GM12878 (cell line): ENCODE measurements at regions not wholly inside any gene's neighbourhood (a gene's known extent, or its start where the extent isn't known, plus 50 kb on each side); places are given as distances from the start of the nearest gene placed in this dataset.

ENCODE experiments used
- ATAC-seq: fragments of 200-7000 bp; cut with Tn5 transposase; 3 replicates; pipeline ENCODE4 v1.9.1; 2020; ENCODE audit warnings: mild to moderate bottlenecking, moderate library complexity
- BruUV-seq: library from RNA; stranded (reverse); fragments of 400-500 nt; replicated peaks from 2 replicates; lab custom pipeline; 2021; lab: Mats Ljungman, UMichigan
- CTCF ChIA-PET: fragments of 300-600 bp; sonication (Branson Sonifier 250); formaldehyde crosslinking; extraction: SDS; loops from one replicate; lab custom pipeline; 2021; ENCODE audit warnings: inconsistent platforms; lab: Yijun Ruan, JAX
- POLR2A ChIA-PET: fragments of 350-600 bp; formaldehyde crosslinking; extraction: SDS; loops from one replicate; lab custom pipeline; 2021; ENCODE audit warnings: inconsistent platforms; lab: Charles Lee
- RAD21 ChIA-PET: fragments of 300-600 bp; sonication (Branson Sonifier 250); formaldehyde crosslinking; loops from one replicate; lab custom pipeline; 2023; ENCODE audit warnings: antibody characterized with exemption; ENCODE audit not compliant: unreplicated experiment; lab: Charles Lee
- SMC1A ChIA-PET: fragments of 300-600 bp; sonication (Branson Sonifier 250); formaldehyde crosslinking; loops from one replicate; lab custom pipeline; 2023; ENCODE audit not compliant: unreplicated experiment, uncharacterized antibody; lab: Charles Lee
- DNase-seq: peaks from one replicate; pipeline ENCODE4 v3.0.0-alpha.2; 2011; ENCODE audit warnings: low read depth, low spot score
- FAIRE-seq: peaks from 3 replicates; lab custom pipeline; 2011; peaks lifted over from hg19 to GRCh38; lab: Jason Lieb, UNC
- H2AFZ ChIP-seq: 2 replicates; pipeline ENCODE4 v1.6.0; 2011; ENCODE audit warnings: low read depth, low read length, control low read depth; ENCODE audit not compliant: control insufficient read depth
- H3K27ac ChIP-seq: 2 replicates; pipeline ENCODE4 v1.5.1; 2011; ENCODE audit warnings: control low read depth; ENCODE audit not compliant: control insufficient read depth, insufficient read depth
- H3K27me3 ChIP-seq, 2 experiments: replicated peaks in 1 of 2; 2 replicates each; pipeline versions ENCODE4 v1.6.0 to v1.6.1; 2011; ENCODE audit warnings: low read length in 1 of 2; ENCODE audit not compliant: control insufficient read depth in 2 of 2, insufficient read depth in 2 of 2
- H3K36me3 ChIP-seq, 2 experiments: 2 replicates each; pipeline ENCODE4 v1.5.1; 2011; ENCODE audit warnings: low read length in 1 of 2; ENCODE audit not compliant: control insufficient read depth in 2 of 2, insufficient read depth in 2 of 2
- H3K4me1 ChIP-seq: 2 replicates; pipeline ENCODE4 v1.6.1; 2011; ENCODE audit warnings: mild to moderate bottlenecking, low read length, moderate library complexity, mixed read lengths; ENCODE audit not compliant: control insufficient read depth, insufficient read depth
- H3K4me2 ChIP-seq: 2 replicates; pipeline ENCODE4 v1.6.0; 2011; ENCODE audit warnings: control low read depth; ENCODE audit not compliant: control insufficient read depth, insufficient read depth
- H3K4me3 ChIP-seq: fragments of 200-600 bp; sonication (generic); 2 replicates; pipeline ENCODE4 v1.5.1; 2016
- H3K79me2 ChIP-seq: 2 replicates; pipeline ENCODE4 v1.6.0; 2011; ENCODE audit warnings: low read length; ENCODE audit not compliant: control insufficient read depth, insufficient read depth
- H3K9ac ChIP-seq: 2 replicates; pipeline ENCODE4 v1.8.0; 2011; ENCODE audit warnings: low read length, control low read depth, mixed read lengths; ENCODE audit not compliant: control insufficient read depth, insufficient read depth
- H3K9me3 ChIP-seq: replicated peaks from 3 replicates; pipeline ENCODE4 v1.5.1; 2011; ENCODE audit warnings: mild to moderate bottlenecking, low read length; ENCODE audit not compliant: control insufficient read depth, insufficient read depth
- H4K20me1 ChIP-seq: 2 replicates; pipeline ENCODE4 v1.6.0; 2011; ENCODE audit not compliant: control insufficient read depth, insufficient read depth
- BMI1 ChIP-seq: fragments of 450-650 bp; IDR thresholded peaks from 2 replicates; pipeline ENCODE4 v1.6.1; 2016; ENCODE audit warnings: mild to moderate bottlenecking, moderate library complexity, borderline replicate concordance
- CEBPB ChIP-seq, 2 experiments: fragments of 150-350 bp in 1 of 2; IDR thresholded peaks; 2 replicates each; pipeline ENCODE4 v1.6.1; 2012 to 2014; ENCODE audit warnings: low read depth in 2 of 2, low read length in 2 of 2, borderline replicate concordance in 1 of 2, inconsistent platforms in 1 of 2
- NKRF ChIP-seq: fragments of 450-650 bp; conservative IDR thresholded peaks from 2 replicates; pipeline ENCODE4 v1.6.1; 2017; ENCODE audit warnings: mild to moderate bottlenecking, moderate library complexity
- RB1 ChIP-seq: fragments of 450-650 bp; formaldehyde crosslinking; IDR thresholded peaks from 2 replicates; pipeline ENCODE4 v1.6.1; 2017; ENCODE audit warnings: mild to moderate bottlenecking, borderline replicate concordance
- SIX5 ChIP-seq: IDR thresholded peaks from 2 replicates; pipeline ENCODE4 v1.6.1; 2011; ENCODE audit warnings: mild to moderate bottlenecking, low read depth, low read length, moderate library complexity; ENCODE audit not compliant: severe bottlenecking
- ZNF274 ChIP-seq: IDR thresholded peaks from one replicate; pipeline ENCODE4 v1.8.0; 2011; ENCODE audit not compliant: insufficient read length, insufficient read depth
- WGBS: methylation state at CpG from one replicate; pipeline ENCODE4 v1.1.6; 2016; ENCODE audit warnings: low lambda C conversion rate; ENCODE audit not compliant: insufficient replicate concordance, insufficient coverage; ENCODE audit errors: missing lambda C conversion rate; 5-methylcytosine and 5-hydroxymethylcytosine counted together
- in situ Hi-C: fragments of 300-500 bp; cut with MboI; formaldehyde crosslinking; loops from 9 replicates; pipeline ENCODE4 v1.14.3; 2018; ENCODE audit warnings: mixed read lengths
- intact Hi-C: fragments of 100-400 bp; cut with micrococcal nuclease; formaldehyde crosslinking; loops from one replicate; pipeline ENCODE4 v1.14.2; 2022; ENCODE audit not compliant: unreplicated experiment
- TF ChIP-seq, protein P1 (sequence below): fragments of 450-650 bp; IDR thresholded peaks from 2 replicates; pipeline ENCODE4 v1.6.1; 2017; ENCODE audit warnings: mild to moderate bottlenecking

GRCh38 chr3:81154611-81155143 is 606.8 kb downstream of the GBE1 start:
- H3K36me3 ChIP-seq: no peaks in the 10 kb centered on the region
- no peak overlapping the region for H2AFZ ChIP-seq
- POLR2A ChIA-PET: no interaction called here
- TF ChIP-seq CEBPB (IDR thresholded peaks at IDR 0.05; ENCODE audit: borderline replicate concordance in 1 of 2, low read depth in 2 of 2, low read length in 2 of 2): no peak
- TF ChIP-seq NKRF: no peak
- TF ChIP-seq BMI1: no peak
- TF ChIP-seq RB1: no peak
- no peak for TF ChIP-seq SIX5
- no peak for TF ChIP-seq ZNF274
- TF ChIP-seq, protein P1, sequence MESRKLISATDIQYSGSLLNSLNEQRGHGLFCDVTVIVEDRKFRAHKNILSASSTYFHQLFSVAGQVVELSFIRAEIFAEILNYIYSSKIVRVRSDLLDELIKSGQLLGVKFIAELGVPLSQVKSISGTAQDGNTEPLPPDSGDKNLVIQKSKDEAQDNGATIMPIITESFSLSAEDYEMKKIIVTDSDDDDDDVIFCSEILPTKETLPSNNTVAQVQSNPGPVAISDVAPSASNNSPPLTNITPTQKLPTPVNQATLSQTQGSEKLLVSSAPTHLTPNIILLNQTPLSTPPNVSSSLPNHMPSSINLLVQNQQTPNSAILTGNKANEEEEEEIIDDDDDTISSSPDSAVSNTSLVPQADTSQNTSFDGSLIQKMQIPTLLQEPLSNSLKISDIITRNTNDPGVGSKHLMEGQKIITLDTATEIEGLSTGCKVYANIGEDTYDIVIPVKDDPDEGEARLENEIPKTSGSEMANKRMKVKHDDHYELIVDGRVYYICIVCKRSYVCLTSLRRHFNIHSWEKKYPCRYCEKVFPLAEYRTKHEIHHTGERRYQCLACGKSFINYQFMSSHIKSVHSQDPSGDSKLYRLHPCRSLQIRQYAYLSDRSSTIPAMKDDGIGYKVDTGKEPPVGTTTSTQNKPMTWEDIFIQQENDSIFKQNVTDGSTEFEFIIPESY: no peak
- intact Hi-C loops: no loop called here
- CTCF ChIA-PET: no interaction called here
- H3K4me3 ChIP-seq: no peak overlapping the region
- no peaks in the 10 kb centered on the region for H3K9me3 ChIP-seq
- H3K4me2 ChIP-seq: no peak overlapping the region
- WGBS: 46% methylated on average over 7 of the region's 7 CpGs
- FAIRE-seq: no peak
- H3K79me2 ChIP-seq: no peaks in the 10 kb centered on the region
- H3K27me3 ChIP-seq: no peaks in the 10 kb centered on the region
- SMC1A ChIA-PET: interaction anchor here (0.5 kb wide), 1 partner anchor 189 kb away, joined by 3 read pairs; no protein-coding TSS in a partner anchor
- no peak for DNase-seq
- BruUV-seq: no TSS peak
- no peak overlapping the region for H3K9ac ChIP-seq
- RAD21 ChIA-PET: no interaction called here
- ATAC-seq: no peak; the same call in 2 of the 3 replicates
- H3K4me1 ChIP-seq: no peaks in the 10 kb centered on the region
- H4K20me1 ChIP-seq: no peaks in the 10 kb centered on the region
- in situ Hi-C loops: no loop called here
- H3K27ac ChIP-seq: no peak overlapping the region
